Type B pancreatic cell (in vitro differentiated cells): ENCODE measurements at regions not wholly inside any gene's neighbourhood (a gene's known extent, or its start where the extent isn't known, plus 50 kb on each side); places are given as distances from the start of the nearest gene placed in this dataset.

Experiments used
- DNase-seq: peaks from one replicate; pipeline ENCODE4 v3.0.0; 2021; ENCODE audit warnings: mixed read lengths; ENCODE audit not compliant: unreplicated experiment; ENCODE audit errors: extremely low spot score
- H3K27ac Mint-ChIP-seq: 2 replicates; pipeline ENCODE4 v1.8.0; 2021; ENCODE audit warnings: mild to moderate bottlenecking, mixed read lengths
- H3K27me3 Mint-ChIP-seq: 2 replicates; pipeline ENCODE4 v1.8.0; 2021; ENCODE audit warnings: mixed read lengths
- H3K36me3 Mint-ChIP-seq: 2 replicates; pipeline ENCODE4 v1.8.0; 2021; ENCODE audit warnings: mixed read lengths
- H3K4me1 Mint-ChIP-seq: one replicate; pipeline ENCODE4 v1.8.0; 2021; ENCODE audit warnings: mixed read lengths; ENCODE audit not compliant: unreplicated experiment
- H3K4me3 Mint-ChIP-seq: 2 replicates; pipeline ENCODE4 v1.8.0; 2021; ENCODE audit warnings: mild to moderate bottlenecking, mixed read lengths
- H3K9me3 Mint-ChIP-seq: 2 replicates; pipeline ENCODE4 v1.8.0; 2021; ENCODE audit warnings: mixed read lengths
- TF ChIP-seq, protein P1 (sequence below): fragments of 200-600 bp; sonication (generic); conservative IDR thresholded peaks from 2 replicates; pipeline ENCODE4 v1.5.0; 2021; ENCODE audit warnings: antibody characterized with exemption, mild to moderate bottlenecking

- no peak for DNase-seq
- H3K4me3 Mint-ChIP-seq, result no peak overlapping the region
- H3K27me3 Mint-ChIP-seq, result no peaks in the 10 kb centered on the region
- no peaks in the 10 kb centered on the region for H3K9me3 Mint-ChIP-seq
- TF ChIP-seq, protein P1, sequence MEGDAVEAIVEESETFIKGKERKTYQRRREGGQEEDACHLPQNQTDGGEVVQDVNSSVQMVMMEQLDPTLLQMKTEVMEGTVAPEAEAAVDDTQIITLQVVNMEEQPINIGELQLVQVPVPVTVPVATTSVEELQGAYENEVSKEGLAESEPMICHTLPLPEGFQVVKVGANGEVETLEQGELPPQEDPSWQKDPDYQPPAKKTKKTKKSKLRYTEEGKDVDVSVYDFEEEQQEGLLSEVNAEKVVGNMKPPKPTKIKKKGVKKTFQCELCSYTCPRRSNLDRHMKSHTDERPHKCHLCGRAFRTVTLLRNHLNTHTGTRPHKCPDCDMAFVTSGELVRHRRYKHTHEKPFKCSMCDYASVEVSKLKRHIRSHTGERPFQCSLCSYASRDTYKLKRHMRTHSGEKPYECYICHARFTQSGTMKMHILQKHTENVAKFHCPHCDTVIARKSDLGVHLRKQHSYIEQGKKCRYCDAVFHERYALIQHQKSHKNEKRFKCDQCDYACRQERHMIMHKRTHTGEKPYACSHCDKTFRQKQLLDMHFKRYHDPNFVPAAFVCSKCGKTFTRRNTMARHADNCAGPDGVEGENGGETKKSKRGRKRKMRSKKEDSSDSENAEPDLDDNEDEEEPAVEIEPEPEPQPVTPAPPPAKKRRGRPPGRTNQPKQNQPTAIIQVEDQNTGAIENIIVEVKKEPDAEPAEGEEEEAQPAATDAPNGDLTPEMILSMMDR, result no peak
- H3K4me1 Mint-ChIP-seq, result peaks cover 7% of the 10 kb centered on the region
- H3K27ac Mint-ChIP-seq, result no peak overlapping the region
- no peaks in the 10 kb centered on the region for H3K36me3 Mint-ChIP-seq
Observed at GRCh38 chr3:157785102-157785826, 282.0 kb upstream of the VEPH1 start.

- Mint-ChIP-seq H3K4me3 (no peak overlapping the region), H3K36me3 (no peaks in the 10 kb centered on the region), H3K9me3 (peaks cover 5% of the 10 kb centered on the region), H3K27ac (no peak overlapping the region), H3K27me3 (no peaks in the 10 kb centered on the region), H3K4me1 (peaks cover 7% of the 10 kb centered on the region)
- DNase-seq, result no peak
- TF ChIP-seq, protein P1, result no peak
Observed at GRCh38 chr3:157782236-157782635, 279.0 kb upstream of the VEPH1 start.

- no peaks in the 10 kb centered on the region for H3K27me3 Mint-ChIP-seq
- H3K4me1 Mint-ChIP-seq, result no peaks in the 10 kb centered on the region
- H3K9me3 Mint-ChIP-seq, result peaks cover 5% of the 10 kb centered on the region
- DNase-seq, result no peak
- TF ChIP-seq, protein P1, result no peak
- H3K27ac Mint-ChIP-seq, result no peak overlapping the region
- no peaks in the 10 kb centered on the region for H3K36me3 Mint-ChIP-seq
- H3K4me3 Mint-ChIP-seq, result no peak overlapping the region
Observed at GRCh38 chr3:157776861-157777260, 273.6 kb upstream of the VEPH1 start.

GRCh38 chr3:157775446-157775845 is 272.2 kb upstream of the VEPH1 start:
- no peak overlapping the region for H3K4me3 Mint-ChIP-seq
- no peaks in the 10 kb centered on the region for H3K27me3 Mint-ChIP-seq
- H3K36me3 Mint-ChIP-seq, result no peaks in the 10 kb centered on the region
- H3K4me1 Mint-ChIP-seq, result no peaks in the 10 kb centered on the region
- DNase-seq, result no peak
- H3K27ac Mint-ChIP-seq, result no peak overlapping the region
- H3K9me3 Mint-ChIP-seq, result peaks cover 5% of the 10 kb centered on the region
- TF ChIP-seq, protein P1, result no peak

GRCh38 chr3:157769378-157769777 is 266.2 kb upstream of the VEPH1 start:
- H3K27me3 Mint-ChIP-seq, result no peaks in the 10 kb centered on the region
- DNase-seq, result no peak
- no peaks in the 10 kb centered on the region for H3K4me1 Mint-ChIP-seq
- no peaks in the 10 kb centered on the region for H3K9me3 Mint-ChIP-seq
- TF ChIP-seq, protein P1, result no peak
- H3K4me3 Mint-ChIP-seq, result no peak overlapping the region
- H3K27ac Mint-ChIP-seq, result no peak overlapping the region
- H3K36me3 Mint-ChIP-seq, result no peaks in the 10 kb centered on the region
